Esophagus muscularis mucosa (tissue), 4 donors: ENCODE measurements at regions not wholly inside any gene's neighbourhood (a gene's known extent, or its start where the extent isn't known, plus 50 kb on each side); places are given as distances from the start of the nearest gene placed in this dataset.

Experiments
- DNase-seq: peaks from one replicate; pipeline ENCODE4 v3.0.0-alpha.2; 2017; ENCODE audit errors: extremely low spot score
- H3K27ac ChIP-seq, 4 donors: fragments of 200-600 bp; sonication (generic); replicated peaks in 1 of 4; 1 replicate in 3 of 4; 2 replicates in 1 of 4; pipeline ENCODE4 v1.5.1; 2016 to 2019; ENCODE audit warnings: mild to moderate bottlenecking in 1 of 4
- H3K27me3 ChIP-seq, 4 donors: fragments of 200-600 bp; sonication (generic); one replicate each; pipeline versions ENCODE4 v1.5.1 to v1.6.0; 2016 to 2019
- H3K36me3 ChIP-seq, 4 donors: fragments of 200-600 bp; sonication (generic); one replicate each; pipeline ENCODE4 v1.5.1; 2016 to 2019
- H3K4me1 ChIP-seq, 4 donors: fragments of 200-600 bp; sonication (generic); one replicate each; pipeline ENCODE4 v1.5.1; 2016 to 2019
- H3K4me3 ChIP-seq, 4 donors: fragments of 200-600 bp; sonication (generic); 1 replicate in 2 of 4; 2 replicates in 2 of 4; pipeline ENCODE4 v1.5.1; 2016 to 2019; ENCODE audit warnings: mild to moderate bottlenecking in 4 of 4, moderate library complexity in 1 of 4
- H3K9me3 ChIP-seq, 4 donors: fragments of 200-600 bp; sonication (generic); 1 replicate in 3 of 4; 2 replicates in 1 of 4; pipeline ENCODE4 v1.5.1; 2016 to 2019
- EP300 ChIP-seq: sonication (generic); formaldehyde crosslinking; IDR thresholded peaks from one replicate; pipeline ENCODE4 v1.6.1; 2017; ENCODE audit warnings: antibody characterized with exemption
- POLR2A ChIP-seq: fragments of 450-650 bp; IDR thresholded peaks from one replicate; pipeline ENCODE4 v1.6.1; 2017; ENCODE audit warnings: antibody characterized with exemption, moderate library complexity, mild to moderate bottlenecking, low read depth
- POLR2AphosphoS5 ChIP-seq, 2 donors: sonication (generic); formaldehyde crosslinking; IDR thresholded peaks; one replicate each; pipeline ENCODE4 v1.6.1; 2017; ENCODE audit warnings: antibody characterized with exemption in 2 of 2
- WGBS: methylation state at CpG from one replicate; pipeline ENCODE4 v1.1.5; 2018; 5-methylcytosine and 5-hydroxymethylcytosine counted together
- intact Hi-C: fragments of 100-400 bp; cut with DNase I; formaldehyde crosslinking; loops from one replicate; pipeline ENCODE4 v1.15.1; 2023
- TF ChIP-seq, protein P1 (sequence below), 3 experiments: fragments of 200-600 bp in 2 of 3; fragments of 450-650 bp in 1 of 3; sonication (generic) in 2 of 3; IDR thresholded peaks; one replicate each; pipeline ENCODE4 v1.5.1; 2017 to 2019; ENCODE audit warnings: antibody characterized with exemption in 3 of 3, mild to moderate bottlenecking in 2 of 3, moderate library complexity in 1 of 3

DNA sequence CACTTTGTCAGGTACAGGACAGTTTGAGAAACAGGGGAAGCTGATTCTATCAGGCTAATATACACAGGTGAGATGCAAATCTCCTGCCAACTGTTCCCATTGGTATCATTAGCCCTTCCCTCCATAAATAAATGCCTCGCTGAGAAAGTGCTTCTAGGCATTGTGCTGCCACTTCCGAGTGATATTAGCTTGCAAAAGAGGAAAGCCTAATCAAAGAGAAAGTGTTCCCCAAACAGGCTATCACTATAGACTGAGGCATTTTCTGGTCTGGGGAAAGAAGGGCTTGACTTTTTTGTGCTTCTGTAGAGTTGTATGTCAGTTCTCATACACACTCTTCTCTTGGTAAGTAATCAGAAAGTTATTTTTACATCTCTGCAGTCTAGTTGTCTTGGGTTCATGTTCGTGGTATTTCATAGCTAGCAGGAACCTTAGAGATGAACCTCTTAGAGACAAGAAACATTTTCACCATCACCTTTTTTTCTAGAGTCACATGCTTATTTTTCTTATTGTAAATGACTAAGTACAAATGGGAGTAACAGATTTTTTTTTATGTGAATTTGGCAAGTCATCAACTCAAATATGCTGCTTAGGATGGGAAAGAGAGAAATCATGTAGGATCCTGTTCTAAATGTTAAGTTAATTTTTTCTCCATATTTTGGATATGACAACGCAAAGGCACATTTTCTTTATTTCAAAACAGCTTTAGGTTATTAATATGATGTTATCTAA lies 1009.8 kb downstream of the ADGRL3 start:
- H3K4me1 ChIP-seq, result no peaks in the 10 kb centered on the region
- TF ChIP-seq, protein P1, sequence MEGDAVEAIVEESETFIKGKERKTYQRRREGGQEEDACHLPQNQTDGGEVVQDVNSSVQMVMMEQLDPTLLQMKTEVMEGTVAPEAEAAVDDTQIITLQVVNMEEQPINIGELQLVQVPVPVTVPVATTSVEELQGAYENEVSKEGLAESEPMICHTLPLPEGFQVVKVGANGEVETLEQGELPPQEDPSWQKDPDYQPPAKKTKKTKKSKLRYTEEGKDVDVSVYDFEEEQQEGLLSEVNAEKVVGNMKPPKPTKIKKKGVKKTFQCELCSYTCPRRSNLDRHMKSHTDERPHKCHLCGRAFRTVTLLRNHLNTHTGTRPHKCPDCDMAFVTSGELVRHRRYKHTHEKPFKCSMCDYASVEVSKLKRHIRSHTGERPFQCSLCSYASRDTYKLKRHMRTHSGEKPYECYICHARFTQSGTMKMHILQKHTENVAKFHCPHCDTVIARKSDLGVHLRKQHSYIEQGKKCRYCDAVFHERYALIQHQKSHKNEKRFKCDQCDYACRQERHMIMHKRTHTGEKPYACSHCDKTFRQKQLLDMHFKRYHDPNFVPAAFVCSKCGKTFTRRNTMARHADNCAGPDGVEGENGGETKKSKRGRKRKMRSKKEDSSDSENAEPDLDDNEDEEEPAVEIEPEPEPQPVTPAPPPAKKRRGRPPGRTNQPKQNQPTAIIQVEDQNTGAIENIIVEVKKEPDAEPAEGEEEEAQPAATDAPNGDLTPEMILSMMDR (IDR thresholded peaks at IDR 0.05), result no peak
- TF ChIP-seq EP300 (no peak), POLR2AphosphoS5 (IDR thresholded peaks at IDR 0.05) (no peak), POLR2A (no peak)
- H3K27ac ChIP-seq, result no peak overlapping the region
- H3K36me3 ChIP-seq, result no peaks in the 10 kb centered on the region
- H3K9me3 ChIP-seq, result no peaks in the 10 kb centered on the region
- no peaks in the 10 kb centered on the region for H3K27me3 ChIP-seq
- no peak overlapping the region for H3K4me3 ChIP-seq
- no peak for DNase-seq
- intact Hi-C loops, result no loop called here
- WGBS, result 57% methylated on average over 4 of the region's 4 CpGs

DNA sequence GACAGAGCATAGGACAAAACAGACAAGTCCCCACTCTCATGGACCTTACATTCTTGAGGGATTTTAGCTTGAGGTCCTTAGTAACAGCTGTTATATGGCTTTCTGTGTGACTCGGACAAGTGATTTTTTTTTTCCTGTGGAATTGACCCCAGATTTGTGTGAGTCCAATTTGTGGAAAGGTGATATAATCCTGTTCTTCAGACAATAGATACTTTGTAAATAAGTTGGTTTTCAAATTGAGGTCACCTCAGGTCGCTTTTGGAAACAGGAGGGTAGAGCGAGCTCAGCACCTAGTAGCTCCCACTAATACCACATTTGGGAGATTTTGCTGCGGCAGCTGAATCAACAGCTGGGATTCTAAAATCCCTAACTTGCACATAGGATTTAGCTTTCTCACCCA lies 1008.8 kb downstream of the ADGRL3 start:
- Histone ChIP-seq H3K36me3 (no peaks in the 10 kb centered on the region), H3K4me1 (no peaks in the 10 kb centered on the region), H3K4me3 (no peak overlapping the region), H3K9me3 (no peaks in the 10 kb centered on the region), H3K27ac (no peak overlapping the region), H3K27me3 (no peaks in the 10 kb centered on the region)
- no peak for TF ChIP-seq POLR2A
- TF ChIP-seq, protein P1 (IDR thresholded peaks at IDR 0.05), result no peak
- TF ChIP-seq POLR2AphosphoS5 (IDR thresholded peaks at IDR 0.05), result no peak
- no peak for TF ChIP-seq EP300
- WGBS, result 86% methylated on average over 4 of the region's 4 CpGs
- intact Hi-C loops, result no loop called here
- DNase-seq, result no peak

DNA sequence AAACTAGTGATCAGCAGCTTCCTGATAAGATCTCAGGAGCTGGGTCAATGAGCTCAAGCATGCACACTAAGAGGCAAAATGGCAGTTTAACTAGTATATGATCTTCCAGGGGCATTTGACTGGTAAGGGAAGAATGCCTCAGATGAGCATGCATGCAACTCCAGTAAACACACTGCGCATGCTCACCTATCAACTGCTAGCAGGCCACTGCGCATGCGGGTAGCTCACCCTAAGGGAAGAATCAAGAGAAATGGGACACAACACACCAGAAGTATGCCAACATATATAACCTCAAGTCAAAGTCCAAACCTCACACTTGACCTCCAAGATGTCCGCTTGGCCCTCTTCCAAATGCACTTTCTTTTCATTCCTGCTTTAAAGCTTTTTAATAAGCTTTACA lies 1004.0 kb downstream of the ADGRL3 start:
- no peaks in the 10 kb centered on the region for H3K36me3 ChIP-seq
- no peaks in the 10 kb centered on the region for H3K27me3 ChIP-seq
- no peak for DNase-seq
- H3K4me1 ChIP-seq, result no peaks in the 10 kb centered on the region
- H3K9me3 ChIP-seq, result no peaks in the 10 kb centered on the region
- H3K4me3 ChIP-seq, result no peak overlapping the region
- TF ChIP-seq POLR2A (no peak), POLR2AphosphoS5 (IDR thresholded peaks at IDR 0.05) (no peak), EP300 (no peak)
- TF ChIP-seq, protein P1 (IDR thresholded peaks at IDR 0.05), result no peak
- 98% methylated on average over 4 of the region's 4 CpGs for WGBS
- intact Hi-C loops, result no loop called here
- no peak overlapping the region for H3K27ac ChIP-seq

DNA sequence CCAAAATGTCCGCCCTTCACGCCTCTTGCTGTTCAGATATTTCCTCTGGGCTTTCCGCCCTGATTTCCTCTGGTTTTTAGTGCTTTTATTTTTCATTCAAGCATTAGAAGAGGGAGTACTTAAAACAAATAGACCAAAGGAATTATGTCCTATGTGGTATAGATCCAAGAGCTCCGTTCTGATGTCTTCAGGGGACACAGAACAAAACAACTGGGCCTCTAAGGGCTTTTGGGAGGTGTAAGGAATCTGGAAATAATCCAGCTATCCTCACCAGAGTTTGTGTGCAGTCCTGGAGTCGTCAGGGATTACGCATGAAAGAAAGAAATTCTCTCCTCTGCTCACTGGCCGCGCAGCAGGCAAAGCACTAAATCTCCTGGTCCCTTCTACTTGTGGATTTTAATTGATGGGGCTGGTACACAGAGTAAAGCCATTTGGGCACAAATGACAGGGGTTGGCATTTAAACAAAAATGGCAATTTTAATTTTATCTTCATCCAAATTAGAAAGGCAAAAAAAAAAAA lies 999.2 kb downstream of the ADGRL3 start:
- H3K27me3 ChIP-seq, result no peaks in the 10 kb centered on the region
- WGBS, result 79% methylated on average over 8 of the region's 8 CpGs
- no peaks in the 10 kb centered on the region for H3K4me1 ChIP-seq
- no peak overlapping the region for H3K4me3 ChIP-seq
- intact Hi-C loops, result no loop called here
- no peaks in the 10 kb centered on the region for H3K9me3 ChIP-seq
- TF ChIP-seq POLR2AphosphoS5 (IDR thresholded peaks at IDR 0.05) (no peak), POLR2A (no peak), EP300 (no peak)
- TF ChIP-seq, protein P1 (IDR thresholded peaks at IDR 0.05), result no peak
- no peaks in the 10 kb centered on the region for H3K36me3 ChIP-seq
- DNase-seq, result no peak
- H3K27ac ChIP-seq, result no peak overlapping the region

DNA sequence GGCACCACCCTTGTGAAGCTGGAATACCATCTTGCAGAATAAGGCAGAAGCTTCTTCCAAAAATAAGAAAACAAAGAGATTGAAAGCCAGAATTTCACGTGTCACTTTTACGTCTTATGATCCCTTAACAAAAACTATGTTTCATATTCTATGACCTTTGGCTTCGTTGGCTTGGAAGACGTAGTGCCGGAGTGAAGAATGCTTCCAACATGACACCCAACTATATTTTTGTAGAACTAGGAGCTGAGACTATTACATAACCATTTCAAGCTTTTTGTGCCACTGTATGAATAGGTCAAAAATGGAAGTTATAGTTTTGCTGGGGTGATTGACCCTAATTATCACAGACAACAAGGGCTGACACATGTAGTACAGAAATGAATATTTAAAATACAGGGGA lies 996.2 kb downstream of the ADGRL3 start:
- intact Hi-C loops, result no loop called here
- TF ChIP-seq EP300 (no peak), POLR2A (no peak), POLR2AphosphoS5 (IDR thresholded peaks at IDR 0.05) (no peak)
- TF ChIP-seq, protein P1 (IDR thresholded peaks at IDR 0.05), result no peak
- 91% methylated on average over 5 of the region's 5 CpGs for WGBS

More for the DNA sequence above, 996.2 kb downstream of the ADGRL3 start:
- H3K36me3 ChIP-seq, result no peaks in the 10 kb centered on the region
- H3K9me3 ChIP-seq, result no peaks in the 10 kb centered on the region
- no peak for DNase-seq
- H3K27me3 ChIP-seq, result no peaks in the 10 kb centered on the region
- H3K27ac ChIP-seq, result no peak overlapping the region
- H3K4me3 ChIP-seq, result no peak overlapping the region
- no peaks in the 10 kb centered on the region for H3K4me1 ChIP-seq
